Spleen (tissue), 7 donors: ENCODE measurements at regions not wholly inside any gene's neighbourhood (a gene's known extent, or its start where the extent isn't known, plus 50 kb on each side); places are given as distances from the start of the nearest gene placed in this dataset.

ENCODE experiments used
- CTCF ChIP-seq, 11 experiments: fragments of 200-600 bp in 7 of 11; fragments of 450-650 bp in 4 of 11; sonication (generic) in 4 of 11; IDR thresholded peaks in 8 of 11; conservative IDR thresholded peaks in 3 of 11; 1 replicate in 7 of 11; 2 replicates in 4 of 11; pipeline versions ENCODE4 v1.4.0 to v1.8.0; 2016 to 2021; ENCODE audit warnings: antibody characterized with exemption in 11 of 11, inconsistent platforms in 4 of 11, mild to moderate bottlenecking in 1 of 11
- POLR2A ChIP-seq, 3 donors: fragments of 450-650 bp; IDR thresholded peaks; one replicate each; pipeline ENCODE4 v1.5.1; 2017; ENCODE audit warnings: antibody characterized with exemption in 3 of 3, mild to moderate bottlenecking in 1 of 3
- POLR2AphosphoS5 ChIP-seq, 3 donors: sonication (generic); formaldehyde crosslinking; IDR thresholded peaks; one replicate each; pipeline ENCODE4 v1.5.1; 2017; ENCODE audit warnings: antibody characterized with exemption in 3 of 3
- donor health status: DM: no; HTN: no; CAD: no; lungs with moderate emphysema.
- donor health status: DM: no; HTN: no; CAD: no.
- donor health status: DM: no; HTN: no; CAD: no.

- TF ChIP-seq CTCF (IDR thresholded peaks at IDR 0.05 in 8 of 11, conservative IDR thresholded peaks at IDR 0.05 in 3 of 11) (no peak), POLR2A (IDR thresholded peaks at IDR 0.05) (no peak), POLR2AphosphoS5 (IDR thresholded peaks at IDR 0.05) (no peak)
Measured at GRCh38 chr1:37166005-37166404, 131.7 kb upstream of the GRIK3 start.
